ENCODE measurements at regions not wholly inside any gene's neighbourhood (a gene's known extent, or its start where the extent isn't known, plus 50 kb on each side); places are given as distances from the start of the nearest gene placed in this dataset.

DNA sequence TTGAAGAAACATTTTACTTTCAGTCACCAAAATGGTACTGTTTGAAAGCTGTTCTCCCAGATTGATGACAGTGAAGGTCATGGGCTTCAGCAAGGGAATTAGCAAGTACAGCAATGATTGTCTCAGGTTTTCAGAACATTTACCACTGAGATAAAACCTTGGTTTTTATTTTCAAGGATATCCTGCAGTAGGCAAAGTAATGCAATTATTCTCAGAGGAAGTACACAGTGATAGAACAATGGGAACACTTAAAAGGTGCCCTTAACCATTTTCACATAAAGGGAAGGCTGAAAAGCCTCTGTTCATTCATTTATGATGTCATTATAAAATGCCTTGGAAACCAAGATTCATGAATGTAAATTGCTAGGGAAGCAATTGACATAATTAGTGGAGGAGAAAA, 471.8 kb upstream of the ACO1 start:
- no peak overlapping the region for H3K9ac ChIP-seq (ENCODE audit: low read depth, low read length)
- no peak overlapping the region for H4K5ac ChIP-seq (ENCODE audit: low read depth, low read length)
- H3K27ac ChIP-seq (ENCODE audit: insufficient read depth, low read length): no peak overlapping the region
- H2BK20ac ChIP-seq (ENCODE audit: low read depth, low read length): no peak overlapping the region
- no peak overlapping the region for H2BK15ac ChIP-seq (ENCODE audit: low read depth, low read length)
- H3K9me1 ChIP-seq (ENCODE audit: insufficient read depth, low read length): no peaks in the 10 kb centered on the region
- no peak overlapping the region for H2BK120ac ChIP-seq (ENCODE audit: low read depth, low read length)
- H3K79me1 ChIP-seq (ENCODE audit: low read depth in 1 of 2, low read length in 2 of 2): no peaks in the 10 kb centered on the region
- H2BK5ac ChIP-seq (ENCODE audit: low read depth, low read length, poor library complexity, severe bottlenecking): no peak overlapping the region
- dilution Hi-C loops (cut with HindIII; ENCODE audit: low sequenced_read_pairs, unreplicated experiment): no loop called here
- H3K4ac ChIP-seq (ENCODE audit: low read depth, low read length): no peak overlapping the region
- intact Hi-C loops (cut with micrococcal nuclease): no loop called here
- in situ Hi-C loops (cut with MboI; ENCODE audit: low sequenced_read_pairs): no loop called here
- no peak overlapping the region for H3K56ac ChIP-seq (ENCODE audit: extremely low read depth, insufficient read depth, low read length)
- H2AK5ac ChIP-seq (ENCODE audit: low read depth, low read length): no peak overlapping the region
- H3K9me3 ChIP-seq (ENCODE audit: control insufficient read depth, insufficient read depth, low read length): peaks cover 6% of the 10 kb centered on the region; the same call in 1 of the 2 replicates
- no peak overlapping the region for H3K4me3 ChIP-seq (ENCODE audit: insufficient read depth, low read depth, low read length)
- no peak for TF ChIP-seq RFX5 (IDR thresholded peaks at IDR 0.05; ENCODE audit: low read depth, low read length)
- no peak for TF ChIP-seq SMC3 (IDR thresholded peaks at IDR 0.05; ENCODE audit: low read depth, low read length)
- TF ChIP-seq MAFK (IDR thresholded peaks at IDR 0.05; ENCODE audit: low read depth, low read length): no peak
- TF ChIP-seq CHD1 (IDR thresholded peaks at IDR 0.05; ENCODE audit: low read depth, low read length): no peak
- no peak for TF ChIP-seq RAD21 (IDR thresholded peaks at IDR 0.05; ENCODE audit: low read length)
- TF ChIP-seq CEBPB (IDR thresholded peaks at IDR 0.05; ENCODE audit: low read depth, low read length): no peak
- no peak for TF ChIP-seq FOS (IDR thresholded peaks at IDR 0.05; ENCODE audit: low read depth, low read length)
- TF ChIP-seq RCOR1 (IDR thresholded peaks at IDR 0.05; ENCODE audit: insufficient replicate concordance, low read length): no peak
- TF ChIP-seq, protein P1, sequence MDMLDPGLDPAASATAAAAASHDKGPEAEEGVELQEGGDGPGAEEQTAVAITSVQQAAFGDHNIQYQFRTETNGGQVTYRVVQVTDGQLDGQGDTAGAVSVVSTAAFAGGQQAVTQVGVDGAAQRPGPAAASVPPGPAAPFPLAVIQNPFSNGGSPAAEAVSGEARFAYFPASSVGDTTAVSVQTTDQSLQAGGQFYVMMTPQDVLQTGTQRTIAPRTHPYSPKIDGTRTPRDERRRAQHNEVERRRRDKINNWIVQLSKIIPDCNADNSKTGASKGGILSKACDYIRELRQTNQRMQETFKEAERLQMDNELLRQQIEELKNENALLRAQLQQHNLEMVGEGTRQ (IDR thresholded peaks at IDR 0.05; ENCODE audit: low read depth, low read length): no peak
- no peak for TF ChIP-seq BHLHE40 (IDR thresholded peaks at IDR 0.05; ENCODE audit: low read depth, low read length)
- no peak for TF ChIP-seq MAZ (IDR thresholded peaks at IDR 0.05; ENCODE audit: borderline replicate concordance, low read depth, low read length)
- TF ChIP-seq, protein P2, sequence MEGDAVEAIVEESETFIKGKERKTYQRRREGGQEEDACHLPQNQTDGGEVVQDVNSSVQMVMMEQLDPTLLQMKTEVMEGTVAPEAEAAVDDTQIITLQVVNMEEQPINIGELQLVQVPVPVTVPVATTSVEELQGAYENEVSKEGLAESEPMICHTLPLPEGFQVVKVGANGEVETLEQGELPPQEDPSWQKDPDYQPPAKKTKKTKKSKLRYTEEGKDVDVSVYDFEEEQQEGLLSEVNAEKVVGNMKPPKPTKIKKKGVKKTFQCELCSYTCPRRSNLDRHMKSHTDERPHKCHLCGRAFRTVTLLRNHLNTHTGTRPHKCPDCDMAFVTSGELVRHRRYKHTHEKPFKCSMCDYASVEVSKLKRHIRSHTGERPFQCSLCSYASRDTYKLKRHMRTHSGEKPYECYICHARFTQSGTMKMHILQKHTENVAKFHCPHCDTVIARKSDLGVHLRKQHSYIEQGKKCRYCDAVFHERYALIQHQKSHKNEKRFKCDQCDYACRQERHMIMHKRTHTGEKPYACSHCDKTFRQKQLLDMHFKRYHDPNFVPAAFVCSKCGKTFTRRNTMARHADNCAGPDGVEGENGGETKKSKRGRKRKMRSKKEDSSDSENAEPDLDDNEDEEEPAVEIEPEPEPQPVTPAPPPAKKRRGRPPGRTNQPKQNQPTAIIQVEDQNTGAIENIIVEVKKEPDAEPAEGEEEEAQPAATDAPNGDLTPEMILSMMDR (conservative IDR thresholded peaks at IDR 0.05; ENCODE audit: low read depth, low read length): no peak
- TF ChIP-seq MXI1 (IDR thresholded peaks at IDR 0.05; ENCODE audit: borderline replicate concordance, low read depth, low read length): no peak
- TF ChIP-seq, protein P3, sequence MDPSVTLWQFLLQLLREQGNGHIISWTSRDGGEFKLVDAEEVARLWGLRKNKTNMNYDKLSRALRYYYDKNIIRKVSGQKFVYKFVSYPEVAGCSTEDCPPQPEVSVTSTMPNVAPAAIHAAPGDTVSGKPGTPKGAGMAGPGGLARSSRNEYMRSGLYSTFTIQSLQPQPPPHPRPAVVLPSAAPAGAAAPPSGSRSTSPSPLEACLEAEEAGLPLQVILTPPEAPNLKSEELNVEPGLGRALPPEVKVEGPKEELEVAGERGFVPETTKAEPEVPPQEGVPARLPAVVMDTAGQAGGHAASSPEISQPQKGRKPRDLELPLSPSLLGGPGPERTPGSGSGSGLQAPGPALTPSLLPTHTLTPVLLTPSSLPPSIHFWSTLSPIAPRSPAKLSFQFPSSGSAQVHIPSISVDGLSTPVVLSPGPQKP (IDR thresholded peaks at IDR 0.05; ENCODE audit: borderline replicate concordance, low read depth, low read length): no peak
- TF ChIP-seq POLR2A (IDR thresholded peaks at IDR 0.05; ENCODE audit: low read depth, low read length): no peak
- no peak for TF ChIP-seq NFE2L2 (IDR thresholded peaks at IDR 0.05; ENCODE audit: low read depth, low read length)
- no peaks in the 10 kb centered on the region for H3K4me1 ChIP-seq (ENCODE audit: control insufficient read depth, insufficient read depth, low read length)
- H3K18ac ChIP-seq (ENCODE audit: low read depth, low read length): no peak overlapping the region
- no peak overlapping the region for H4K8ac ChIP-seq (ENCODE audit: low read depth in 2 of 2, low read length in 2 of 2)
- no peak overlapping the region for H3K14ac ChIP-seq (replicated peaks; ENCODE audit: low read depth, low read length)
- CTCF ChIA-PET: no interaction called here
- POLR2A ChIA-PET (ENCODE audit: unreplicated experiment): no interaction called here
- no peak for ATAC-seq (ENCODE audit: low read depth)
- no peaks in the 10 kb centered on the region for H3K27me3 ChIP-seq (ENCODE audit: control insufficient read depth, insufficient read depth, low read length)
- H3K4me2 ChIP-seq (ENCODE audit: low read depth, low read length): no peak overlapping the region
- BruUV-seq (replicated peaks): no TSS peak
- no peak overlapping the region for H2AK9ac ChIP-seq (replicated peaks; ENCODE audit: low read depth, low read length, poor library complexity)
- H4K91ac ChIP-seq (ENCODE audit: insufficient read depth, low read depth, low read length): no peak overlapping the region
- H4K20me1 ChIP-seq (ENCODE audit: insufficient read depth, low read length): no peaks in the 10 kb centered on the region
- no peak overlapping the region for H2AFZ ChIP-seq (replicated peaks; ENCODE audit: low read length, poor library complexity)
- no peak overlapping the region for H3K23ac ChIP-seq (ENCODE audit: low read depth, low read length)
- no peaks in the 10 kb centered on the region for H3K36me3 ChIP-seq (ENCODE audit: control insufficient read depth, insufficient read depth, low read length)
- no peak for DNase-seq
